GM13977 (cell line): ENCODE measurements at regions not wholly inside any gene's neighbourhood (a gene's known extent, or its start where the extent isn't known, plus 50 kb on each side); places are given as distances from the start of the nearest gene placed in this dataset.

Experiments
- DNase-seq: peaks from one replicate; pipeline ENCODE4 v3.0.0; 2012; ENCODE audit warnings: low spot score
- CTCF ChIP-seq: IDR thresholded peaks from 2 replicates; pipeline ENCODE4 v1.5.1; 2012; ENCODE audit warnings: mild to moderate bottlenecking, control low read depth; ENCODE audit not compliant: insufficient read depth; ENCODE audit errors: extremely low read depth, missing control alignments
- in situ Hi-C: fragments of 300-500 bp; cut with MboI; formaldehyde crosslinking; loops from one replicate; pipeline ENCODE4 v1.12.0; 2022; ENCODE audit warnings: low sequenced_read_pairs, low pct_unique_long_range_greater_than_20kb, mixed read lengths, inconsistent platforms; ENCODE audit not compliant: unreplicated experiment

DNA sequence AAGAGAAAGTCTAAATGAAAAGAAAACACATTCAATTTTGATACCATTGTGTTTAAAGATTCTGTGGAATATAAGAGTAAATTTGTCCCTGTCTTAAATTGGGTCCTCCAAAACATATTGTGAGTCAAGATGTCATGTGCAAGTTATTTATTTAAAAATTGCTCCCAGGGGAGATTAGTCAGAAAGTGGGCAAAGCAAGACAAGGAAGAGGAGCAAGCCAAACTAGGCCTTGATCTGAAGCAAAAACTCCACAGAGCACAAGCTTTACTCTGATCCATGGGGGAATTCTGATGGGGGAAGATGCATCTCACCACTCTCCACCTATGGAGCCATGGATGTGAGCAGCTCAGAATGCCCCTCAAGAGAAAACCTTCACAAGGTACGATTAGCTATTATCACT lies 342.8 kb upstream of the IL12A start:
- in situ Hi-C loops, result no loop called here
- no peak for DNase-seq
- TF ChIP-seq CTCF, result no peak

GRCh38 chr3:159649951-159650350 lies 338.7 kb upstream of the IL12A start:
- in situ Hi-C loops, result no loop called here

GRCh38 chr3:159650726-159651125 lies 337.9 kb upstream of the IL12A start:
- DNase-seq, result no peak
- in situ Hi-C loops, result no loop called here
- no peak for TF ChIP-seq CTCF

More at GRCh38 chr3:159649951-159650350, 338.7 kb upstream of the IL12A start:
- no peak for TF ChIP-seq CTCF
- no peak for DNase-seq

DNA sequence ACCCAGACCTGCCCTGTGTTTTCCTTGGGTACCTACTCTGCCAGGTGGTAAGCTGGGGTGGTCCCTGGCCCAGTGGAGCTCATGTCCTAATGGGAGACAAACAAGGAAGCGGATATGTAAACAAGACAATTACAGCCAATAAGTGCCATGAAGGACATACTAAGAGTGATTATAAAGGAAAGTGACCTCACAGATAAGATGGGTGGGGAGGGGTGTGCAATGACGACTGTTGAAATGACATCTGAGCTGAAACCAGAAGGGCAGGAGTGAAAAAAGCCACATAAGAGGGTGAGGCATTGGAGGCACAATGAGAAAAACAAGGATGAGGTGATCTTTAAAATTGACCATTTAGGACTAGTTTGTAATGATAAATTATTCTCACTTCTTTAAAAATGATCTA lies 336.2 kb upstream of the IL12A start:
- no peak for DNase-seq
- TF ChIP-seq CTCF, result no peak
- in situ Hi-C loops, result no loop called here

- DNase-seq, result no peak
- no peak for TF ChIP-seq CTCF
- in situ Hi-C loops, result no loop called here
Observed at GRCh38 chr3:159654183-159655134, 334.2 kb upstream of the IL12A start.

GRCh38 chr3:159655202-159655601 lies 333.4 kb upstream of the IL12A start:
- in situ Hi-C loops, result no loop called here
- no peak for DNase-seq
- TF ChIP-seq CTCF, result no peak
